Heart left ventricle (tissue), 16 donors: ENCODE measurements at regions not wholly inside any gene's neighbourhood (a gene's known extent, or its start where the extent isn't known, plus 50 kb on each side); places are given as distances from the start of the nearest gene placed in this dataset.

Experiments used
- ATAC-seq, 4 donors: fragments of 200-7000 bp; cut with Tn5 transposase; one replicate each; pipeline ENCODE4 v1.9.1; 2020 to 2022; ENCODE audit warnings: moderate library complexity in 4 of 4, mild to moderate bottlenecking in 3 of 4, moderate number of reproducible peaks in 1 of 4
- DNase-seq, 5 donors: peaks; one replicate each; pipeline ENCODE4 v3.0.0-alpha.2; 2020
- H3K27ac ChIP-seq, 12 donors: fragments of 200-600 bp; sonication (generic) in 4 of 12; one replicate each; pipeline versions ENCODE4 v1.5.0 to v1.8.0; 2016 to 2022; ENCODE audit warnings: mild to moderate bottlenecking in 2 of 12
- H3K27me3 ChIP-seq, 9 donors: fragments of 200-600 bp; sonication (generic) in 2 of 9; one replicate each; pipeline versions ENCODE4 v1.5.1 to v1.8.0; 2016 to 2022; ENCODE audit warnings: mild to moderate bottlenecking in 3 of 9
- H3K36me3 ChIP-seq, 9 donors: fragments of 200-600 bp; sonication (generic) in 2 of 9; one replicate each; pipeline versions ENCODE4 v1.5.0 to v1.8.0; 2018 to 2022; ENCODE audit warnings: mild to moderate bottlenecking in 2 of 9
- H3K4me1 ChIP-seq, 12 donors: fragments of 200-600 bp; sonication (generic) in 4 of 12; one replicate each; pipeline versions ENCODE4 v1.5.0 to v1.8.0; 2016 to 2022; ENCODE audit warnings: mild to moderate bottlenecking in 3 of 12
- H3K4me3 ChIP-seq, 12 donors: fragments of 200-600 bp; sonication (generic) in 4 of 12; one replicate each; pipeline versions ENCODE4 v1.5.0 to v1.8.0; 2017 to 2022; ENCODE audit warnings: mild to moderate bottlenecking in 9 of 12, moderate library complexity in 4 of 12
- H3K9me3 ChIP-seq, 12 donors: fragments of 200-600 bp; sonication (generic) in 4 of 12; one replicate each; pipeline versions ENCODE4 v1.5.0 to v1.8.0; 2016 to 2022; ENCODE audit warnings: mild to moderate bottlenecking in 1 of 12
- POLR2A ChIP-seq, 2 donors: fragments of 450-650 bp; IDR thresholded peaks; one replicate each; pipeline ENCODE4 v1.6.1; 2017; ENCODE audit warnings: antibody characterized with exemption in 2 of 2, mild to moderate bottlenecking in 2 of 2, moderate library complexity in 2 of 2
- WGBS, 4 donors: extraction: QIAGEN DNeasy Blood & Tissue Kit in 2 of 4; methylation state at CpG; one replicate each; pipeline versions ENCODE4 v1.1.5 to v1.1.7; 2013 to 2018; 5-methylcytosine and 5-hydroxymethylcytosine counted together
- intact Hi-C, 10 donors: fragments of 100-400 bp; cut with DNase I; formaldehyde crosslinking; loops; one replicate each; pipeline versions ENCODE4 v1.11.1 to v1.14.2; 2022
- TF ChIP-seq, protein P1 (sequence below), 12 donors: fragments of 200-600 bp; sonication (generic) in 4 of 12; IDR thresholded peaks; one replicate each; pipeline versions ENCODE4 v1.5.0 to v1.8.0; 2018 to 2022; ENCODE audit warnings: antibody characterized with exemption in 12 of 12, mild to moderate bottlenecking in 5 of 12
- donor health status: ischemic (EF 13 %, LVEDD 7.1; RV severe dilation, severe dysfunction).
- donor health status: healthy with polysubstance abuse.
- donor health status: DM: no; HTN: yes; CAD: no.
- donor health status: DM: no; HTN: no; CAD: no.
- donor health status: ischemic (EF 25% LVEDD 6.9; RV normal size, moderate dysfunction).
- donor health status: ischemic (EF 25% LVEDD 5.7; RV mildly dilated, moderate dysfunction).
- donor health status: healthy.
- donor health status: DM: yes; HTN: yes; CAD: no.
- donor health status: ischemic (EF 35%, LVEDD 5.7; RV mildly dilated, moderate dysfunction).
- donor health status: nonischemic (EF 11% LVEDD 7.7; RV severe dilation, severe dysfunction).
- donor health status: DM: yes; HTN: yes; CAD: no.
- donor health status: PGD.
- donor health status: ischemic (EF 29% LVEDD 5.4; RV normal size, mild dysfunction).
- donor health status: nonischemic (EF 23%, LVEDD 6.1; RV moderate dilation, normal function).

DNA sequence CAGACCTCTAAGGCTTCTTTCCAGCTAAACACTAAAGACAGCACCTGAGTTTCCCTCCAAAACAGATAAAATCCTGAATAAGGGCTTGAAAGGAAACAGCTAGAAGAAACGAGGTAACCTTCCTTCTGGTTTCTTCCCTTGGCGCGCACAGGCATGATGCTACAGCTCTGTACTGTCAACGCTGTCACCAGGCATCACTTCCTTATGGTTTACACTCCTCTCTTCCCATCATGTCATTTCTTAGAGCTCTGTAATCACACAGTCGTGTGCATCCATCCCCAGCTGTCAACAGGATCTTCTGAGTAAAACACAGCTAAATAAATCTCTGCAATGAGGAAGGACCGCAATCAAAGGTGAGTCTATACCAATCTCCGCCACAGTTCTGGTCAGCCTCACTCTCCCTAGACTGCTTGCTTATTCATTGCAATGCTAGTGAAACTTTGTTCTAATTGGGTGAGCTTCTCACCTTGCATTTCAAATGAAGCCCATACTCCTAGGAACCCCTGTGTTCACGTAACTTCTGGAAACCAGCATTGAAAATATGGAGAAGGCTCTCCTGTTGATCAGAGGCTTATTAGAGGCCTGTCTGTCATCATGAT lies 162.6 kb upstream of the DTNBP1 start:
- H3K27me3 ChIP-seq: no peaks in the 10 kb centered on the region
- DNase-seq: no peak
- H3K4me3 ChIP-seq: no peak overlapping the region
- 77 to 78% (median 77%) methylated on average over 8 of the region's 8 CpGs for WGBS, 4 donors
- intact Hi-C loops: no loop called here
- no peak for ATAC-seq
- peaks cover 0 to 10% (median 0%) of the 10 kb centered on the region in 12 donors for H3K4me1 ChIP-seq
- H3K27ac ChIP-seq: no peak overlapping the region
- TF ChIP-seq, protein P1, sequence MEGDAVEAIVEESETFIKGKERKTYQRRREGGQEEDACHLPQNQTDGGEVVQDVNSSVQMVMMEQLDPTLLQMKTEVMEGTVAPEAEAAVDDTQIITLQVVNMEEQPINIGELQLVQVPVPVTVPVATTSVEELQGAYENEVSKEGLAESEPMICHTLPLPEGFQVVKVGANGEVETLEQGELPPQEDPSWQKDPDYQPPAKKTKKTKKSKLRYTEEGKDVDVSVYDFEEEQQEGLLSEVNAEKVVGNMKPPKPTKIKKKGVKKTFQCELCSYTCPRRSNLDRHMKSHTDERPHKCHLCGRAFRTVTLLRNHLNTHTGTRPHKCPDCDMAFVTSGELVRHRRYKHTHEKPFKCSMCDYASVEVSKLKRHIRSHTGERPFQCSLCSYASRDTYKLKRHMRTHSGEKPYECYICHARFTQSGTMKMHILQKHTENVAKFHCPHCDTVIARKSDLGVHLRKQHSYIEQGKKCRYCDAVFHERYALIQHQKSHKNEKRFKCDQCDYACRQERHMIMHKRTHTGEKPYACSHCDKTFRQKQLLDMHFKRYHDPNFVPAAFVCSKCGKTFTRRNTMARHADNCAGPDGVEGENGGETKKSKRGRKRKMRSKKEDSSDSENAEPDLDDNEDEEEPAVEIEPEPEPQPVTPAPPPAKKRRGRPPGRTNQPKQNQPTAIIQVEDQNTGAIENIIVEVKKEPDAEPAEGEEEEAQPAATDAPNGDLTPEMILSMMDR (IDR thresholded peaks at IDR 0.05): no peak
- TF ChIP-seq POLR2A (IDR thresholded peaks at IDR 0.05): no peak
- H3K9me3 ChIP-seq: no peaks in the 10 kb centered on the region
- no peaks in the 10 kb centered on the region for H3K36me3 ChIP-seq

DNA sequence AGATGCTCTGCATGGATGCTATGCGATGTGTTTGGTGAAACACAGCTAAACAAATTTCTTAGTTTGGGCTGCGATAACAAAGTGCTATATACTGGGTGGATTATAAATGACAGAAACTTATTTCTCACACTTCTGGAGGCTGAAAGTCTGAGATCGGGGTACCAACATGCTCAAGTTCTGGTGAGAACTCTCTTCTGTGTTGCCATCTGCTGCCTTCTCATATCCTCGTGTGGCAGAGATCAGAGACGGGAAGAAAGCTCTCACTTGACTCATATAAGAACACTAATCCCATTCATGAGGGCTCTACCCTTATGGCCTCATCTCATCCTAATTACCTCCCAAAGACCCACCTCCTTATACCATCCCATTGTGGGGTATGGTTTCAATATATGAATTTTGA lies 162.0 kb upstream of the DTNBP1 start:
- TF ChIP-seq, protein P1 (IDR thresholded peaks at IDR 0.05): no peak
- TF ChIP-seq POLR2A (IDR thresholded peaks at IDR 0.05): no peak
- Histone ChIP-seq H3K27ac (no peak overlapping the region), H3K9me3 (no peaks in the 10 kb centered on the region), H3K27me3 (no peaks in the 10 kb centered on the region), H3K36me3 (no peaks in the 10 kb centered on the region), H3K4me3 (no peak overlapping the region), H3K4me1 (peaks cover 0 to 10% (median 0%) of the 10 kb centered on the region in 12 donors)
- 91 to 93% (median 92%) methylated on average over 5 of the region's 5 CpGs for WGBS, 4 donors
- no peak for ATAC-seq
- DNase-seq: no peak
- intact Hi-C loops: no loop called here

DNA sequence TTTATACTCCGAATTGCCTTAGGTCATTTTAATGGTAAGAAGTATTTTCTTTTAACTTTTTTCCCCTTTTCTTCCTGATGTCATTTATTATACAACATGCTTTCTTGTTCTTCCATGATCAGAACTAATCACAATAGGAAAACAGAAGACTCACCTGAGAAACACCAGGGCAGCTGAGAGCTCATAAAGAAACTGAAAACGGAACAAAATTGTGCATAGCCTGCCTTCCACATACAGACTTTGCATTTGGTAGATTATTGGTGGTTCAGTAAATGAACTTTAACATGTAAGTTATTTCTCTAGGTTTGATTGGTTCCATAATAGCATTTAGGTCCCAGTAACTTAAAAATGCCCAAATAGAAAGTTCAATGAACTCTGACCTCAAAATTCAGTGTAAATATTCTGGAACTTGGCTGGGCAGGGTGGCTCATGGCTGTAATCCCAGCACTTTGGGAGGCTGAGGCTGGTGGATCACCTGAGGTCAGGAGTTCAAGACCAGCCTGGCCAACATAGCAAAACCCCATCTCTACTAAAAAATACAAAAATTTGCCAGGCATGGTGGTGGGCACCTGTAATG lies 161.1 kb upstream of the DTNBP1 start:
- 65 to 77% (median 71%) methylated on average over 2 of the region's 2 CpGs for WGBS, 4 donors
- ATAC-seq: no peak
- Histone ChIP-seq H3K36me3 (no peaks in the 10 kb centered on the region), H3K27ac (no peak overlapping the region), H3K27me3 (no peaks in the 10 kb centered on the region), H3K4me3 (no peak overlapping the region), H3K9me3 (no peaks in the 10 kb centered on the region), H3K4me1 (peaks cover 0 to 10% (median 0%) of the 10 kb centered on the region in 12 donors)
- TF ChIP-seq, protein P1 (IDR thresholded peaks at IDR 0.05): no peak
- TF ChIP-seq POLR2A (IDR thresholded peaks at IDR 0.05): no peak
- no peak for DNase-seq
- intact Hi-C loops: no loop called here

DNA sequence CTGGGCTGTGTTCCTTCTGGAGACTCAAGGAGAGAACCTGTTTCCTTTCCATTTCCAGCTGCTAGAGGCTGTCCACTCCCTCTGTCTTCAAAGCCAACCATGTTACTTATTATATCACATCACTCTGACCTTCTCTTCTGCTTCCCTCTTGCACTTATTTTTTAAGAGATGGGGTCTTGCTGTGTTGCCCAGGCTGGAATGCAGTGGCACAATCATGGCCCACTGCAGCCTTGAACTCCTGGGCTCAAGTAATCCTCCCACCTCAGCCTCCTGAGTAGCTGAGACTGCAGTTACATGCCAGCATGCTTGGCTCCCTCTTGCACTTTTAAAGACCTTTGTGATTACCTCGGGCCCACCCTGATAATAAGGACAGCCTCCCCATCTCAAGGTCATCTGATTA lies 160.0 kb upstream of the DTNBP1 start:
- TF ChIP-seq POLR2A (IDR thresholded peaks at IDR 0.05): no peak
- TF ChIP-seq, protein P1 (IDR thresholded peaks at IDR 0.05): no peak
- peaks cover 0 to 10% (median 0%) of the 10 kb centered on the region in 12 donors for H3K4me1 ChIP-seq
- DNase-seq: no peak
- H3K4me3 ChIP-seq: no peak overlapping the region
- H3K27me3 ChIP-seq: no peaks in the 10 kb centered on the region
- H3K27ac ChIP-seq: no peak overlapping the region
- 46 to 72% (median 54%) methylated on average over 1 of the region's 1 CpG for WGBS, 4 donors
- no peaks in the 10 kb centered on the region for H3K9me3 ChIP-seq
- H3K36me3 ChIP-seq: no peaks in the 10 kb centered on the region
- intact Hi-C loops: no loop called here
- no peak for ATAC-seq
